ENCODE measurements at regions not wholly inside any gene's neighbourhood (a gene's known extent, or its start where the extent isn't known, plus 50 kb on each side); places are given as distances from the start of the nearest gene placed in this dataset.

- H3K4me1 ChIP-seq (ENCODE audit: control insufficient read depth, low read length): no peaks in the 10 kb centered on the region
- H3K27ac ChIP-seq (ENCODE audit: low read depth, low read length): no peak overlapping the region
- no peaks in the 10 kb centered on the region for H3K9me2 ChIP-seq (replicated peaks; ENCODE audit: control insufficient read depth, low read length)
- no peaks in the 10 kb centered on the region for H3K79me2 ChIP-seq (ENCODE audit: control insufficient read depth, low read length)
- no peak overlapping the region for H3K4me3 ChIP-seq (ENCODE audit: low read length)
- no peaks in the 10 kb centered on the region for H3K9me3 ChIP-seq (ENCODE audit: control insufficient read depth, insufficient read depth, low read length)
- TF ChIP-seq CTCF (IDR thresholded peaks at IDR 0.05; ENCODE audit: low read depth, low read length, poor library complexity, severe bottlenecking): no peak
- TF ChIP-seq EZH2phosphoT487 (IDR thresholded peaks at IDR 0.05; ENCODE audit: borderline replicate concordance, low read length): no peak
- no peaks in the 10 kb centered on the region for H3F3A ChIP-seq (ENCODE audit: control insufficient read depth, insufficient read depth)
- no peak overlapping the region for H3K4me2 ChIP-seq (ENCODE audit: low read length)
- H3K36me3 ChIP-seq (ENCODE audit: control insufficient read depth, low read length): no peaks in the 10 kb centered on the region
- no peaks in the 10 kb centered on the region for H3K27me3 ChIP-seq (ENCODE audit: control insufficient read depth, low read length)
- H4K20me1 ChIP-seq (ENCODE audit: control insufficient read depth, insufficient read depth, low read depth, low read length): no peaks in the 10 kb centered on the region
Observed at GRCh38 chr5:118598311-118598710, 390.0 kb downstream of the DTWD2 start.

GRCh38 chr5:118597543-118597942, 390.8 kb downstream of the DTWD2 start:
- no peak overlapping the region for H3K4me3 ChIP-seq (ENCODE audit: low read length)
- no peaks in the 10 kb centered on the region for H3K9me3 ChIP-seq (ENCODE audit: control insufficient read depth, insufficient read depth, low read length)
- H3K4me2 ChIP-seq (ENCODE audit: low read length): no peak overlapping the region
- no peaks in the 10 kb centered on the region for H3K79me2 ChIP-seq (ENCODE audit: control insufficient read depth, low read length)
- no peaks in the 10 kb centered on the region for H3K9me2 ChIP-seq (replicated peaks; ENCODE audit: control insufficient read depth, low read length)
- no peak for TF ChIP-seq CTCF (IDR thresholded peaks at IDR 0.05; ENCODE audit: low read depth, low read length, poor library complexity, severe bottlenecking)
- TF ChIP-seq EZH2phosphoT487 (IDR thresholded peaks at IDR 0.05; ENCODE audit: borderline replicate concordance, low read length): no peak
- no peaks in the 10 kb centered on the region for H3F3A ChIP-seq (ENCODE audit: control insufficient read depth, insufficient read depth)
- no peaks in the 10 kb centered on the region for H3K27me3 ChIP-seq (ENCODE audit: control insufficient read depth, low read length)
- no peaks in the 10 kb centered on the region for H3K36me3 ChIP-seq (ENCODE audit: control insufficient read depth, low read length)
- no peak overlapping the region for H3K27ac ChIP-seq (ENCODE audit: low read depth, low read length)
- no peaks in the 10 kb centered on the region for H4K20me1 ChIP-seq (ENCODE audit: control insufficient read depth, insufficient read depth, low read depth, low read length)
- H3K4me1 ChIP-seq (ENCODE audit: control insufficient read depth, low read length): no peaks in the 10 kb centered on the region

- Histone ChIP-seq H3K9me2 (replicated peaks; ENCODE audit: control insufficient read depth, low read length) (no peaks in the 10 kb centered on the region), H3K9me3 (ENCODE audit: control insufficient read depth, insufficient read depth, low read length) (no peaks in the 10 kb centered on the region), H4K20me1 (ENCODE audit: control insufficient read depth, insufficient read depth, low read depth, low read length) (no peaks in the 10 kb centered on the region), H3K27me3 (ENCODE audit: control insufficient read depth, low read length) (no peaks in the 10 kb centered on the region), H3K36me3 (ENCODE audit: control insufficient read depth, low read length) (no peaks in the 10 kb centered on the region), H3K4me3 (ENCODE audit: low read length) (no peak overlapping the region), H3K4me2 (ENCODE audit: low read length) (no peak overlapping the region), H3K4me1 (ENCODE audit: control insufficient read depth, low read length) (no peaks in the 10 kb centered on the region), H3K27ac (ENCODE audit: low read depth, low read length) (no peak overlapping the region), H3F3A (ENCODE audit: control insufficient read depth, insufficient read depth) (no peaks in the 10 kb centered on the region), H3K79me2 (ENCODE audit: control insufficient read depth, low read length) (no peaks in the 10 kb centered on the region)
- TF ChIP-seq EZH2phosphoT487 (IDR thresholded peaks at IDR 0.05; ENCODE audit: borderline replicate concordance, low read length) (no peak), CTCF (IDR thresholded peaks at IDR 0.05; ENCODE audit: low read depth, low read length, poor library complexity, severe bottlenecking) (no peak)
Observed at GRCh38 chr5:118596255-118596654, 392.1 kb downstream of the DTWD2 start.

- peak; percentile 25 for TF ChIP-seq CTCF (IDR thresholded peaks at IDR 0.05; ENCODE audit: low read depth, low read length, poor library complexity, severe bottlenecking)
- no peak for TF ChIP-seq EZH2phosphoT487 (IDR thresholded peaks at IDR 0.05; ENCODE audit: borderline replicate concordance, low read length)
- Histone ChIP-seq H3K36me3 (ENCODE audit: control insufficient read depth, low read length) (no peaks in the 10 kb centered on the region), H3K27ac (ENCODE audit: low read depth, low read length) (no peak overlapping the region), H3K9me3 (ENCODE audit: control insufficient read depth, insufficient read depth, low read length) (no peaks in the 10 kb centered on the region), H3K27me3 (ENCODE audit: control insufficient read depth, low read length) (no peaks in the 10 kb centered on the region), H3F3A (ENCODE audit: control insufficient read depth, insufficient read depth) (no peaks in the 10 kb centered on the region), H3K4me2 (ENCODE audit: low read length) (no peak overlapping the region), H3K9me2 (replicated peaks; ENCODE audit: control insufficient read depth, low read length) (no peaks in the 10 kb centered on the region), H3K4me3 (ENCODE audit: low read length) (no peak overlapping the region), H3K79me2 (ENCODE audit: control insufficient read depth, low read length) (no peaks in the 10 kb centered on the region), H3K4me1 (ENCODE audit: control insufficient read depth, low read length) (no peaks in the 10 kb centered on the region), H4K20me1 (ENCODE audit: control insufficient read depth, insufficient read depth, low read depth, low read length) (no peaks in the 10 kb centered on the region)
Observed at GRCh38 chr5:118593003-118593328, 395.4 kb downstream of the DTWD2 start.
